Peyer's patch (tissue), 4 donors: ENCODE measurements at regions not wholly inside any gene's neighbourhood (a gene's known extent, or its start where the extent isn't known, plus 50 kb on each side); places are given as distances from the start of the nearest gene placed in this dataset.

Experiments
- DNase-seq, 3 donors: peaks; one replicate each; pipeline ENCODE4 v3.0.0-alpha.2; 2017 to 2019
- H3K27ac ChIP-seq, 4 donors: fragments of 200-600 bp; sonication (generic); one replicate each; pipeline ENCODE4 v1.5.1; 2016 to 2019
- H3K27me3 ChIP-seq, 2 donors: fragments of 200-600 bp; sonication (generic); one replicate each; pipeline ENCODE4 v1.5.1; 2019
- H3K36me3 ChIP-seq, 3 donors: fragments of 200-600 bp; sonication (generic); one replicate each; pipeline ENCODE4 v1.5.1; 2016 to 2019
- H3K4me1 ChIP-seq, 4 donors: fragments of 200-600 bp; sonication (generic); one replicate each; pipeline ENCODE4 v1.5.1; 2016 to 2019
- H3K4me3 ChIP-seq, 4 donors: fragments of 200-600 bp; sonication (generic); 1 replicate in 3 of 4; 2 replicates in 1 of 4; pipeline ENCODE4 v1.5.1; 2016 to 2019; ENCODE audit warnings: mild to moderate bottlenecking in 1 of 4
- H3K9me3 ChIP-seq, 4 donors: fragments of 200-600 bp; sonication (generic); one replicate each; pipeline ENCODE4 v1.5.1; 2016 to 2019; ENCODE audit warnings: mild to moderate bottlenecking in 1 of 4
- POLR2A ChIP-seq, 2 donors: fragments of 450-650 bp; IDR thresholded peaks; one replicate each; pipeline ENCODE4 v1.5.1; 2017; ENCODE audit warnings: antibody characterized with exemption in 2 of 2, mild to moderate bottlenecking in 2 of 2, moderate library complexity in 2 of 2
- TF ChIP-seq, protein P1 (sequence below), 6 experiments: fragments of 450-650 bp in 4 of 6; fragments of 200-600 bp in 2 of 6; sonication (generic) in 1 of 6; IDR thresholded peaks; one replicate each; pipeline ENCODE4 v1.5.1; 2017 to 2019; ENCODE audit warnings: antibody characterized with exemption in 6 of 6, mild to moderate bottlenecking in 3 of 6, moderate library complexity in 1 of 6

DNA sequence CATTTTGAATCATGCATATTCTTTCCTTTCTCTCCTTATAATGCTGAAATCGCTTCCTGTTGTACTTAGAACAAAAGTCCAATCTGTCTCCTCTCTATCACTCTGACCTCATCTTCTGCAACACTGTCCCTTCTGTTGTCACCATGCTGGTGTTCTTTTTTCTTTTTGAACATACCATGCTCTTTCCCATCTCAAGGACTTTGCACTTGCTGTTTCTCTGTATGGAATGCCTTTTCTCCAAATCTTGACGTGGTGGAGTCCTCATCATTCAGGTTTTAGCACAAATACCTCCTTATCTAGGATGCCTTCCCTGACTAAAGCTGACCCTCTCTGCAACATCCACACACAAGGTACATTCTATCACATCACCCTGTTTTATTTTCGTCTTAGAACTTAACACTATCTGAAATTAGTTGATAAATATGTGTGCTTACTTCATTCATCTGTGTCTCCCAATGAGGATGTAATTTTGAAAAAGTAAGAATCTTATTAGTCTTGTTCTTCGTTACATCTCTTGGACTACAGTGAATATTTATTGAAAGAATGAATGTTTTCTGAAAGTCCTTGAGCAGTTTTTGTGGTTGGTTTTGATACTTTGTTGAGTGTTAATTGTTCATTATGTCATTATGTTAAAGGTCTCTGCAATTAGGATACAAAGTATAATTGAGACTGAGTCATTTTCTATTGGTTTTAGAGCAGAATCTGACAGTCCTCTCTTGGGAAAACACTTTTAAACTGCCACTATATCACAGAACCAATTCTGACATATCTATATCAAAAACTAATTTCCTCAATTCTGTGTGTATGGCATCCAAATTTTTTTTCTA, 145.3 kb upstream of the RASA1 start:
- Histone ChIP-seq H3K4me1 (peaks cover 0 to 3% (median 0%) of the 10 kb centered on the region in 4 donors), H3K27me3 (no peaks in the 10 kb centered on the region), H3K27ac (peak overlapping the region in 3 of 4 donors; percentile 35 to 45 (median 35)), H3K9me3 (no peaks in the 10 kb centered on the region), H3K4me3 (no peak overlapping the region), H3K36me3 (no peaks in the 10 kb centered on the region)
- no peak for DNase-seq
- TF ChIP-seq POLR2A (IDR thresholded peaks at IDR 0.05), result no peak
- TF ChIP-seq, protein P1, sequence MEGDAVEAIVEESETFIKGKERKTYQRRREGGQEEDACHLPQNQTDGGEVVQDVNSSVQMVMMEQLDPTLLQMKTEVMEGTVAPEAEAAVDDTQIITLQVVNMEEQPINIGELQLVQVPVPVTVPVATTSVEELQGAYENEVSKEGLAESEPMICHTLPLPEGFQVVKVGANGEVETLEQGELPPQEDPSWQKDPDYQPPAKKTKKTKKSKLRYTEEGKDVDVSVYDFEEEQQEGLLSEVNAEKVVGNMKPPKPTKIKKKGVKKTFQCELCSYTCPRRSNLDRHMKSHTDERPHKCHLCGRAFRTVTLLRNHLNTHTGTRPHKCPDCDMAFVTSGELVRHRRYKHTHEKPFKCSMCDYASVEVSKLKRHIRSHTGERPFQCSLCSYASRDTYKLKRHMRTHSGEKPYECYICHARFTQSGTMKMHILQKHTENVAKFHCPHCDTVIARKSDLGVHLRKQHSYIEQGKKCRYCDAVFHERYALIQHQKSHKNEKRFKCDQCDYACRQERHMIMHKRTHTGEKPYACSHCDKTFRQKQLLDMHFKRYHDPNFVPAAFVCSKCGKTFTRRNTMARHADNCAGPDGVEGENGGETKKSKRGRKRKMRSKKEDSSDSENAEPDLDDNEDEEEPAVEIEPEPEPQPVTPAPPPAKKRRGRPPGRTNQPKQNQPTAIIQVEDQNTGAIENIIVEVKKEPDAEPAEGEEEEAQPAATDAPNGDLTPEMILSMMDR (IDR thresholded peaks at IDR 0.05), result no peak

DNA sequence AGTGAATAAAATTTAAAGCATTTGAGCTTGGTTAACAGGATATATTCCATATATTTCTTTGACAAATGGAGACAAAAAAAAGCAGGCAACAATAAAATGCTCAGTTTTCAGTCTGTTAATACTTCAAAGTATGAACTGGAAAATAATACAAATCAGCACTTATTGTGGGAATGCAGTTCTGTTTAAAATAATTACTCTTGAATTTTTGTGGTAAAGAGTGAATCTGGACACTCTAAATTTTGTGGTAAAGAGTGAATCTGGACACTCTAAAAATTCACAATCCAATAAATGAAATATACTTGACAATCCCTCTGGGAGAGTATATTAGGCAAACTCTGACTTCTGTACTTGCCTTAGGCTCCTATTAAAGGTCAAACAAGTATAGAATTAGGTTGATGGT, 141.9 kb upstream of the RASA1 start:
- Histone ChIP-seq H3K4me1 (peaks cover 0 to under 1% (median 0%) of the 10 kb centered on the region in 4 donors), H3K36me3 (no peaks in the 10 kb centered on the region), H3K27me3 (no peaks in the 10 kb centered on the region), H3K27ac (no peak overlapping the region), H3K4me3 (no peak overlapping the region), H3K9me3 (no peaks in the 10 kb centered on the region)
- DNase-seq, result no peak
- TF ChIP-seq, protein P1 (IDR thresholded peaks at IDR 0.05), result no peak
- no peak for TF ChIP-seq POLR2A (IDR thresholded peaks at IDR 0.05)

DNA sequence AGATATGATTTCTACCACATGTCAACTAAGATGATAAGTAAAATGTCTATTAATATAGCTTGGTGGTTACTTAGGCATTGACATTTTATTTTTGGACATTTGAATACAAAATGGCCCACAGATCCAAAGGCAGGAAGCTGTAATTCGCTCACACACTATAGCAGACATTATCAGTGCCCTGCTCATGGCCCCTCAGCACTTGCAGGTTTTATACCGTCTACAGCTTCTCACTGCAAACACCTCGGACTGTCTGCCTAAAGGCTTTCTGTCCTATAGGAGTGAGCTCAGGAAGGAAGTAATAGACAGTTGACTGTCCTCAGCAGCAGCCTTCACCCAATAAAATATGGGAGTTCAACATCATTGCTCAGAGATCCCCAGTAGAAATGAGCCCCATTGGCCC, 140.8 kb upstream of the RASA1 start:
- H3K36me3 ChIP-seq, result no peaks in the 10 kb centered on the region

DNA sequence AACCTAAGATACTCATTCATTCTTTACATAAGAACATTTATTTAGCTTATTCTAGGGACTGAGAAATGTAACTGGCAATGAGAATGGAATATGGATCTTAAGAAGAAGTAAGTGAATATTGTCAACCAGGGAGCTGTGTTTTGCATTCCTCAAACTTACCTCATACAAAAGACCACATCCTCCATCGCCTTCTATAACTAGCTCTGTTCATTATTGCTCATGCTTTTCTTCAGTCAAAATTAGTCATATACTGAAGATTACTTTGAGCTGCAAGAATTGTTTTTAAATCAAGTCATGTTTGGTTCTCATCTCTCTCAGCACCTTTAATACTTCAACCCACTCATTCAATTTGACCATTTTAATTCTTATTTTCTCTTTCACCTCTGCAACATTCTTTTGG, 140.3 kb upstream of the RASA1 start:
- Histone ChIP-seq H3K36me3 (no peaks in the 10 kb centered on the region), H3K9me3 (no peaks in the 10 kb centered on the region), H3K4me1 (no peaks in the 10 kb centered on the region), H3K27ac (no peak overlapping the region), H3K27me3 (no peaks in the 10 kb centered on the region), H3K4me3 (no peak overlapping the region)
- TF ChIP-seq, protein P1 (IDR thresholded peaks at IDR 0.05), result no peak
- TF ChIP-seq POLR2A (IDR thresholded peaks at IDR 0.05), result no peak
- no peak for DNase-seq

More for the DNA sequence above, 140.8 kb upstream of the RASA1 start:
- Histone ChIP-seq H3K9me3 (no peaks in the 10 kb centered on the region), H3K27me3 (no peaks in the 10 kb centered on the region), H3K4me1 (no peaks in the 10 kb centered on the region), H3K4me3 (no peak overlapping the region), H3K27ac (no peak overlapping the region)
- DNase-seq, result no peak
- TF ChIP-seq POLR2A (IDR thresholded peaks at IDR 0.05), result no peak
- TF ChIP-seq, protein P1 (IDR thresholded peaks at IDR 0.05), result no peak

DNA sequence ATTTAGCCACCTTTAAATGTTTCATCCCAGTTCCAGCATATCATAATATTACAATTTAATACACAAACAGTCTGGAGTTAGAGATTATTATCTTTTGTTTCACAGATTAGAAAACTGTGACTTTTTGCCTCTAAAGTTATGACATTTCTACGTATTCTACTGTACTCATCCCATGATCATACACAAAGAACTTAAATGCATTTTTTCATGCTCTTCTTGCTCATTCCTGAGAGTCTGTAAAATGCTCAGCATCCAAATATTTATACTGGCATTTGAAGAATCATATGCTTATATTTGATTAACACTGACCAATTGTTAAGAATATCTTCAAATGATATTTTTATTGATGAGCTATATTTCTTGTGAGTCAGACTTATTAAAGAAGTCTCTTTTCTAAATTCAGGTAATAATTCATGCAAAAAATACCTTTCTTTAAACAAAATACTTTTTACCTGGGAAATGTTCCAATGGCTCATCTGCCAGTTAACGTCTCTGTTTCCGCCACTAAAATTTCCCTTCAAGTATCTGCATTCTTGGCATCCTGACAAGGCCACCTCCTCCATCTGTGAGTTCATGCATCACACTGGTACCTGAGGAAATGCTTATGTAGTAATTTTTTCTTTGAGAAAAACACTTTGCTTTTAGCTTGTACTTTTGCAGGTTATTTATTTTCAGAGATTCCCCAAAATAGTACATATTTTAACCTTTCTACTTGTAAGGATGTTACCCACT, 139.6 kb upstream of the RASA1 start:
- no peak overlapping the region for H3K27ac ChIP-seq
- no peak for DNase-seq
- H3K4me1 ChIP-seq, result no peaks in the 10 kb centered on the region
- H3K4me3 ChIP-seq, result no peak overlapping the region
- no peaks in the 10 kb centered on the region for H3K27me3 ChIP-seq
- H3K36me3 ChIP-seq, result no peaks in the 10 kb centered on the region
- no peaks in the 10 kb centered on the region for H3K9me3 ChIP-seq
- TF ChIP-seq POLR2A (IDR thresholded peaks at IDR 0.05), result no peak

DNA sequence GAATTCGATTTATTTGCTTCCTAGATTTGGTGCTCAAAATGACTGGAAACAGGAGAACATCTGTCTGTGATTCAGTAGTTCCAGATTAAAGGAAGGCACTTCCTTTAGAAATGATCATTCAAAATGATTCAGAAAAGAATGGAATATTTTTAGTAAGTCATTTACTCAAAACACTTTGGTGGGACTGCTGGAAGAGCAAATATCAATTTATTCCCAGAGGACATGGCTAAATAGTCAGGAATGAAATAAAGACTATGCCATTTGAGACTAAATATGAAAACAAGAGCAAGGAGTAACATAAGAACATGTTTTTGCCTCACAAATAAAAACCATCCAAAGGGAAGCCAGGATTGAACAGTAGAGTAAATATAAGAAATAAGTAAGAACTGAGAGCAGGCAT, 138.6 kb upstream of the RASA1 start:
- no peaks in the 10 kb centered on the region for H3K27me3 ChIP-seq
- TF ChIP-seq, protein P1 (IDR thresholded peaks at IDR 0.05), result no peak
- TF ChIP-seq POLR2A (IDR thresholded peaks at IDR 0.05), result no peak
- no peaks in the 10 kb centered on the region for H3K36me3 ChIP-seq
- no peaks in the 10 kb centered on the region for H3K9me3 ChIP-seq
- no peak for DNase-seq
- H3K27ac ChIP-seq, result no peak overlapping the region
- no peak overlapping the region for H3K4me3 ChIP-seq
- no peaks in the 10 kb centered on the region for H3K4me1 ChIP-seq
